GM19463 (cell line): ENCODE measurements at regions not wholly inside any gene's neighbourhood (a gene's known extent, or its start where the extent isn't known, plus 50 kb on each side); places are given as distances from the start of the nearest gene placed in this dataset.

Source experiments
- ATAC-seq: cut with Tn5 transposase; IDR thresholded peaks from one replicate; pipeline ENCODE4 v1.9.1; 2021; ENCODE audit warnings: mild to moderate bottlenecking, moderate library complexity; ENCODE audit not compliant: unreplicated experiment

DNA sequence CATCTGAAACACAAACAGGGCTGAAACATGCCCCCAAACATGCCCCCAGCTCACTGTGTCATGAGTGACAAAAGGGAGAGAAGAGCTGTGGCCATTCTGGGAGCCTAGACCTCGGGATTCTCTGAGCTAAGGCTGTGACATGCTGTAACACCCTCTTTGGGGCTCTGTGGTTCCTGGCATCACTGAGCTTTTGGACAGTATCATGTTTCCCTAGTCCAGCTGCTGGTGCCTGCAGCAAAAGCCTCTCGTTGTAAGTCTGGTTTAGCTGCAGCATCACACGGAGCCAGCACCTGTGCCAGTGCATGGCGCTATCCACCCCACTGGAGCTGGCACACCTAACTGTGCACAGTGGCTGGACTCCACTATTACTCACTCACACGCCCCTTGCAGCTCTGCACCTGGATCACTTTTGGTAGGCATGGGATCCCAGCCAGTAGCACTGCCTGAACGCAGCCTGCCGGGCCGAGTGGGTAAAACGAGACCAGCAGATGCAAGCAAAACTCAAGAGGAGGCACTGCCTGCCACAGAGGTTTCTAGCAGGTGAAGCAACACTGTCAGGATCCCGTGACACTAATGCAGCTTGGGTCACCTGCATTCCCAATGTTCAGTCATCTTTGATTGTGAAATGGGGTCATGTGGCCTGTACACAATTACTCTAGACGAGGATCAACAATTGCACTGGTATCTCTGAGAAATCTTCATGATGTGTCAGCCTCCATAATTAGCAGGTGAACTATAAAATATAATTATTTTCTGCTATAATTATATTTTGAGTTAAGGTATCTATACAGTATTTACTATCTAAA is 547.2 kb downstream of the ZNF804A start:
- no peak for ATAC-seq

DNA sequence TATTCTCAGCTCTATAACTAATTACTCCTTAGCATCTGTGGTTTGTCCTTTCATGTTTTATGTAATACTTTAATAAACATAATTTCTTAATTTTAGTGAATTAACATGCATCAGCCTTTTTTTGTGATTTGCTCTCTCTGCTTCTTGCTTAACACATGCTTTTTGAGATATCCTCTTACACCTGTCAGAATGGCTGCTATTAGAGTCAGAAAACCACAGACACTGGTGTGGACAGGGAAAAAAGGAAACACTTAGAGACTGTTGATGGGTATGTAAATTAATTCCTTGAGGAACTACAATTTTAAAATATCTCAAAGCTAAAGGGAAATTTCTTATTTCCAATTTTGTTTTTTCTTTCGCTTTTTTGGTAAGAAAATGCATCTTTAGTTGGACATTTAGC is 549.0 kb downstream of the ZNF804A start:
- ATAC-seq: no peak

DNA sequence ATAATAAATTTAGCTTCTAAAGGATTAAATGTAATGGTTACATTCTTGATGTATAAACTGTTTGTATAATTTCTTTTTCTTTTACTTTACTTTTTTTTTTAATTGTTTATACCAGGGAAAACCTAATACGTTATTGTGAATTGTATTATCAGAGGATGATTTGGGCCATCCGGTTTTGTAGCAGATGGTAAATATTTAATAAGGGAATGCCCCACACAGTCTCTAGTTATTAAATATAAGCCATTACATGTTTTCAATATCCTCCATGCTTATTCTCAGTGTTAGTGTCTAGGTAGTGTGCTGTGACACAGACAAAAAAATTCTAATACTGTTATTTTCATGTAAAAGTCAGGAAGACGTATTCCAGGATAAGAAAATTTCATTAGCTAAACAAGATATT is 553.9 kb downstream of the ZNF804A start:
- ATAC-seq: no peak

DNA sequence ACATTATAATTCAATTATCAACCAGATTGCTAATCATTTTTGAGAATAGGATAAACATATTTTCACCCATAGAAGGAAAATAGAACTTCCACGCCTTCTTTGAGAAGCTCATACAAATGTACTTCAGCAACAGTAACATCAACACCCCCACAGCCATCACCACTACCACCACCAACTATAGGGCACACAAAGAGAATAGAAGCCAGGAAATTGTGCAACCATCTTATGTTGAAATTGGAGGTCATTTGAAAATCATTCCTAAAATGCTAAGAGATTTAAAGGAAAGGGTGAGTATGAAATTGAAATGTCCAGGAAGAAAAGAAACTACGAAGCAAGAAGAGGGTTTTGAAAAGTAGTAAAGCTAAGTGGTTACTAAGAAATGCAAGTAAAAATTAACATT is 563.4 kb downstream of the ZNF804A start:
- ATAC-seq: no peak

DNA sequence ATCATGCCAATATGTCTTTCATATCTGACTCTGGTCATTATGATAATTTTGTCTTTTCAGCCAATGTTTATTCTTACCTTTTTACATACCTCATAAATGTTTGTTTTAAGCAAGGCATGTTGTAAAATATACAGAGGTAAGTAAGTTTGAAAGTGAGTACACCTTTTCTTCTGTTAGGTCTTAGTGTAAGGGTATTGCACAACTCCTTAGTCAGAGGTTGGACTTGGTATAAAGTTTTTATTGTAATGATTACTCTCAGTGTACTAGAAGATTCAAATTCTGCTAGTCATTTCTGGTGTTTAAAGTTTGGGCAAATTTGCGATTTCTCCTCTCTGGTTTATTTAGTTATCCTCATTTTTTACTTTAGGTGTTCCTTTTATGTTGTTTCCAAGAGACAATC is 564.3 kb upstream of the FSIP2 start:
- no peak for ATAC-seq

DNA sequence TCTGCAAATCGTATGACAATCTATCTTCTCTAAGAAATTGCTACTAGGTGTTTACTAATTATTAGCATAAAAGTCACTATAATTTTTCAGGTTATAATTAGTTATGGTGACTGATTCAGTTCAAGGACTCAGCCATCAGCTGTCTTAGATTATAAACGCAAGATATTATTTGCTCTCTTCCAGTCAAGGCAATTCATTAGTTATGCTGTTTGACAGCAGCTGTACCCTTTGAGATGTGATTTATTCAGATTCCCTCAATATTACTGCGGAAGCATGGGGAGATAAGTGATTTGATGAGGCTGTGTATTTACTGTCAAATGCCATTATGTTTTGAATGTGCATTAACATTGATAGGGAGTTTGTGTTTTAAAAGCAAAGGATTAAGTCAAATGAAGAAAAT is 558.9 kb upstream of the FSIP2 start:
- no peak for ATAC-seq

DNA sequence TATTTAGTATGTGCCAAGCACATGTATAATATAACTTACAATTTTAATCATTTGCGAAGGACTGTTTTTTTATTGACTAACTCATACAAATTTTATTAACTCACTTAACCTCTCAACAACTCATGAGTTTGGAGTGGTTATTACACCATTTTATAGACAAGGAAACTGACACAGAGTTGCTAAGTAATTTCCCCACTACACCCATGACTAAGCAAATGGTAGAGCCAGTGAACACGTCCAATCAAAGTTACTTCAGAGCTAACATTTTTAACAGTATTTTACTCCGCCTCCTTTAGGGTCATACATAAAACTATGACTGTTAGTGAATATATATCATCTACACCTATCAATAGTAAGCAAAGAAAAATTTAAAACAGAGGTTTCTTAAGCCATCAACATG is 556.7 kb upstream of the FSIP2 start:
- no peak for ATAC-seq

DNA sequence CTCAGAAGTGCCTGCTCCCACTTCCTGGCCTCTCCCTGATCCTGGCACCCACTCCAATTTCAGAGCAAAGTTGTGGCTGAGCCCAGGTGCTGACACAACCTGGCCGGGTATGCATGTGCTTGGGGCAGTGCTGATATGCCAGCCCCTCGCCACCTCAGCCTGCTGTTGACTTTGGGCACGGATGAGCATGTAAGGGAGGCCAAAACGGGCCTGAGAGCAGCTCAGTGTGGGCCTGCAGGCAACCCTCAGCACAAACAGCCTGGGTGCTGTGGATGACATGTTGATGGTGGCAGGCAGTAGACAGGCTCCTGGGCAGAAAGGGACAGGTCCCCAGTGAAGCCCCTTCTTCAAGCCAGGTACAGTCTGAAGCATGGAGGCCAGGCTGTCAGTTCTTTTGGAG is 553.6 kb upstream of the FSIP2 start:
- no peak for ATAC-seq

DNA sequence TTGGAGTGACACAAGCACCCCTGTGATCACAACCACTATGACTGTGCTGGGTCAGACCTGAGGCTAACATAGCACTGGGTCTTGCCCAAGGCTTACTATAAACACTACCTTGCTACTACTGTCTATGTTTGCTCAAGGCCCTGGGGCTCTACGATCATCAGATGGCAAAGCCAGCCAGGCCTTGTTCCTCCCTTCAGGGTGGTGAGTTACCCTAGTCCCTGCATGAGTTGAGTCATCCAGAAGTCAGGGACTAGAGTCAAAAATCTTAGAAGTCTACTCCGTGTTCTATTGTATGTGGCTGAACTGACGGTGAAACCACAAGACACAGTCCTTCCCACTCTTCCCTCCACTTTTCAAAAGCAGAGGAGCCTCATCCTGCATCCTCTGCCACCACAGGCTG is 551.2 kb upstream of the FSIP2 start:
- ATAC-seq: no peak

DNA sequence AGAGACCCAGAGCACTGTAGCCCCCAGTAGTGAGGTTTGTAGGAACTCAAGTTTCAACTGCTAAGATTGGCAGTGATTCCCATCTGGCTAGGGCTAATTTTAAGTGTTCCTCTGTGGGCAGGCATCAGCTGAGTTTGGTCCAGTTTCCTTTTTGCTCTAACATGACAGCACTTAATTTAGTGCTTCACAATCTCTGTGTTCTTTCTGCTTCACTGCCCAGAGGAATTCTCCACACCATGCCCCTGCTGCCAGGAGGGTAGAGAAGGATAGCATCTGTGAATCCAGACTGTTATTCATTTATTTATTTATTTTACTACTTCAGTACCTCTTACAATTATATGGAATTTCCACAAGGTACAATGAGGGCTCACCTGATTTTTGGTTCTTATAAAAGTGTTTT is 549.9 kb upstream of the FSIP2 start:
- ATAC-seq: no peak

DNA sequence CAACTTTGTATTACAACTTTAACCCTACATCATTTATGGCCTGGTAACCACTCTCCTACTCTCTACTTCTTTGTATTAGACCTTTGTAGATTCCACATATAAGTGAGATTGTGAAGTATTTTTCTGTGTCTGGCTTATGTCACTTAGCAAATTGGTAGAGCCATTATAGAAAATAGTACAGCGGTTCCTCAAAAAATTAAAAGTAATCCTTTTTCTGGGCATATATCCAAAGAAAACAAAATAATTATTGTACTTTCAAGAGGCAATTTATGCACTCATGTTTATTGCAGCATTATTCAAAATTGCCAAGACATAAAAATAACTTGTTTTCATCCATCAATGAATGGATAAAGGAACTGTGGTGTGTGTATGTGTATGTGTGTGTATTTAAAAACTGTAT is 537.5 kb upstream of the FSIP2 start:
- ATAC-seq: no peak

DNA sequence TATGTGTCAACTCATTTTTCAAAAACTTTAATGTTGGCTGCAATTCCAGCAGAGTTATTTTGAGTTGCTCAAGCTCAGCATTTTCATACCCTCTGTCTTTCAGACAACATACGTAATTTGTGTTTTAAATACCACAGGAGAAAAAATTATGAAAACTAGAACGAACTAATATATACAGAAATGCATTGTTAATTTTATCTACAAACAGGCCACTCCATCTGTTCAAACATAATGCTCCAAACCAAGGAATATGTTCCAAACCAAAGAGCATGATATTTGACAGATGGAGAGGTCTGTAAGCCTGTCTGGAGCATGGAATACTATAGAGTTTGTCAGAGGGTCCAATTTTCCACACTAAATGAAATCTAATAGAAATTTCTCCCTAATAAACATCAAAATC is 536.2 kb upstream of the FSIP2 start:
- no peak for ATAC-seq

DNA sequence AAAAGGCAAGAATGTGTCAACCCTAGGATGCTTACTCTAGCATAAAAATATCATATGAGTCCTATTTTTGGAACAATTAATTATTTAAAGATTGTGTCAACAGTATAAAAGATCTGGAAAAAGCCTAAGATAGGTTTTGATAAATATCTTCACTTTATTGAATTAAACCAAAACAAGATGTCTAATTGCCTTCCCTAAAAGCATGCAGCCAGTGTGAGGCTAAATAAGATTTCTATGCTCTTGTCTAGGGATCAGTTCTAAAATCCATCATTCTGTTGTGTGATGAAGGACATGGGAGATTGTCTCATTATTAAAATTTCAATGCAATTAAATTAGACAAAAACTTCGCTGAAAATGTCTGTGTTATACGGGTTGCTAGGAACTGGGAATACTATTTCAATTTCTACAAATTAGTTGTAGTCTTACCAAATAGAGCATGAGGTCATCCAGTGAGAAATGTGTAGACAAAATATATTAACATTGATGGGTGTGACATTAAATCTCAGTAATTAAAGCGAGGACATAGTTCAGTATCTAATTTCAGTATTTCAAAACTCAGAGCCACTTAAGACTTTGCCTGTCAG is 535.6 kb upstream of the FSIP2 start:
- no peak for ATAC-seq

DNA sequence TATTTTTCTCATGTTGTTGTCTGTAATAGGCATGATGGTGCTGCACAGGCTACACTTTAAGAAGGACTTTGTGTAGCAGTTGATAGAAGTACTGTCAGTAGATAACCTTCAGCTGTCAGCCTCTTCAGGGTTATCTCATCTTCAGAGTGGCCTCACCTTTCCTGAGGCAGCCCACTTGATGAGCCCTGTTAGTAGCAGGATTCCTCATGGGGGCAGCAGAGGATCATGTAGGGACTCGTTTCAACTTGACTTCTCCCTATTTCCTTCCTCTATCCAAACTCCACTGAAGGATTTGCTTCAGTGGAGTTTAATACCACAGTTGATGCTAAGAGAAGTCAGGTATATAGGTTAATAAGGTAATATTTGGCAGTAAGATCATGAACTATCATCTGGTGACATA is 530.3 kb upstream of the FSIP2 start:
- peak; percentile 59 for ATAC-seq

DNA sequence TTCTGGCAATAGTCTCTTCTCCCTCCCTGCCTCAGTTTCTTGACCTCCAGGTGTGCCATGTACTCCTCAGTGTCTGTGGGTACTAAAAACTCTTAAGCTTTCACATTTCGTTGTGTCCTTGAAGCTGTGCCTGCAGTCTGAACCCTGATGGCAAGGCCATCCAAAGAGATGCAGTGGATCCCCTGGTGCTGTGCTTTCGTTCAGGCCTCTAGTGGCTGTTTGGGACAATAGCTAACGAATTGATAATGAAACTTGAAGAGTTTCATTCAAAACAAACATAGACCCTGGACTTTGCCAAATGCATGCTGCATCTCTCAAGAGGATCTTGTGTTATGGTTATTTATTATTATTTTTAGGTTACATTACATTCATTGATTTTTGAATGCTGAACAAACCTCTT is 523.1 kb upstream of the FSIP2 start:
- no peak for ATAC-seq

DNA sequence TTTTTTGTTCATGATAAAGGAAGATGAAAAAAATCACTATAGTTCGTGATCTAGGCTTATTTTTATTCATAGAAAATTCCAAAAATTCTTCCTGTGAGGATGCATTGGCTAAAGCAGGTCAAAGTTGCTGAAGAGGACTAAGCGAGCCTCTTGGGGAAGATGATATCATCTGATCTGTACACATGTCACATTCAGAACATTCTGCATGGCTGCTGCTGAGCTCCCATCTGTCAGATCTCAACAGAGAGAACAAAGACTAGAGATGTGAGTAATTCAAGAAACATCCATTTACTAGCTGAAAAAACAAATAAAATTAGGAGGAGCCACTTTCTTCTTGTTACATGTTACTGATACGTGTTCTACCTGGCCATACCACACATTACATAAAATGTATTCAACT is 518.6 kb upstream of the FSIP2 start:
- no peak for ATAC-seq

DNA sequence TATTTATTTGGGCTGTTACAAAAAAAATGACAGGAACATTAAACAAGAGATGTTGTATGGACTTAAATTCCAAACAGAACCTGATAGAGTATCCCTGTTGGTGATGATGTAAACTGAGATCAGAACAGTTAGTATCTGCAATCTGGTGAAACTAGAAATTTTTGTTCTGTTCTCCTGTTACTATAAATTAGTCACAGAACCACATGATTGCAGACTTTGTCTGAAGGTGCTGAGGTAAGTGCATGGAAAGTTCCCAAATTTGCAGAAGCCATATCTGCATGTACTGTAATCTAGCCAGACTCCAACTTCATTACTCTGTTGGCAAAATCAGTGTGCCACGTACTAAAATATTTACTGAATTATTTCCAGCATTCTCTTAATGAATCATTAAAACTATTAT is 516.3 kb upstream of the FSIP2 start:
- no peak for ATAC-seq

DNA sequence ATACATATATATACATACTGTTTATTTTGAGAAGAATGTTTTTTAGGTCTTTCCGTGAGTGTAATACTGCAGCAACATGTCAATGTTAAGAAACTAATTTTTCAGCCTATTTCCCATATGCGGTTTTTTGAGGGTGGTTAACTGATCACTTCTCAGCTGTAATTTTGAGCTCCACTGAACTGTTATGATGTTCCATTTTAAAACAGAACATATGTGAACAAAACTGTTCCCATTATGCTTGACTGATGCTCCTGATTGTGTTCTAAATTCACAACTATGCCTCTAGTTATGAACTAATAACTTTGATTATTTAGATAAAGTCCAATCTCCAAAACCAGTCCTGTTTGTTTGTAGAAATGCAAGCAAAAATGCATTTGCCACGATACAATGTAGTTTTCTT is 511.2 kb upstream of the FSIP2 start:
- no peak for ATAC-seq

DNA sequence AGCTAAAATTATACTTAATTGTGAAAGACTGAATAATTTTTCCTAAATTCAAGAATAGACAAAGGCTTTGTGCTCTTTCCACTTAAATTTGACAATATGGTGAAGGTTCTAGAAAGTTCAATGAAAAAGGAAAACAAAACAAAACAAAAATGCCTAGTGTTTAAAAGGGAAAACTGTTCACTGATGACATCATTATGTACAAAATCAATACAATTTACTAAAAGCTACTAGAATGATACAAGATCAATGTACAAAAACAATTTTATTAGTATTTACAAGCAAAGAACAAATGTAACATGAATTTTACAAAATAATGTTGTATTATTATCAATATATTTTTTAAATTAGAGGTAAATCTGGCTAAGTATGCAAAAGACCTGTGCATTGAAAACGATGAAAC is 499.1 kb upstream of the FSIP2 start:
- ATAC-seq: no peak

DNA sequence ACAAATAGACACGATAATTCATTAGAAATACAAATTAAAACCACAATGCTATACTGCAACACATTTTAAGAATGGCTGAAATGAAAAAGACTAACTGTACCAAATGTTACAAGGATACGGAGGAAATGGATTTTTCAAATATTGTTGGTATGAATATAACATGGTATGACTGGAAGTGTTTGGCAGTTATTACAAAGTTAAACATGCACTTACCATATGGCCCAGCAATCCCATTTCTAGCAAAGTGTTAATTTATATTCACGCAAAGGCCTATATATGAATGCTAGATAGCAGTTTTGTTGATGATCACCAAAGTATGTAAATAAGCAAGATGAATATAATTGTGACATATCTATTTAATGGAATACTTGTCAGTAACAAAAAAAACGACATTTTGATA is 497.8 kb upstream of the FSIP2 start:
- ATAC-seq: no peak

DNA sequence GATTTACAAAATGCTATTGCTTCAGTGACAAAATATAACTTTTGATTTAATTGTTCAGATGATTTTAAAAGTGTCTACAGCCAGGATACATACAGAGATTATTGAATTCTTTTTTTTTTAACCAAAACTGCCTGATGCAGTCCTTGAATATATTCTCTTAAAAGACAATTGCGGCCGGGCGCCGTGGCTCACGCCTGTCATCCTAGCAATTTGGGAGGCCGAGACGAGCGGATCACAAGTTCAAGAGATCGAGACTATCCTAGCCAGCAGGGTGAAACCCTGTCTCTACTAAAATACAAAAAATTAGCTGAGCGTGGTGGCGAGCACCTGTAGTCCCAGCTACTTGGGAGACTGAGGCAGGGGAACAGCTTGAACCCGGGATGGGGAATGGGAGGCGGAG is 497.0 kb upstream of the FSIP2 start:
- no peak for ATAC-seq

DNA sequence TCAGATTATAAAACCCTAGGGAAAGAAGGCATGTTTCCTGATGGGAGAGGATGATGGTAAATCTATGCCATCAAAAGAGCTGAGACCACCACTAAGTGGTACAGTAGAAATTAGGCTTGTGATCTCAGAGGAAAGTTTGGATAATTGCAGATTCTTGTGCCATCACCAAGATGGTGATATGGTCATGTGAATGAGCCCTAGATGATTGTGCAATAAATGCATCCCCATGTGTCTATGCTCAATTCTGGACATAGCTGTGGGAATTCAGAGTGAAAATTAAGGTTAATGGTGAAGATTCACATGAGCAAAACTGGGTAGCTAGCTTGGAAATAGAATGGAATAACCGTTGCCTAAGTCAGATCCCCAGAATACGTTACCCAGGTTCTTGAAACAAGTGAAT is 496.1 kb upstream of the FSIP2 start:
- ATAC-seq: no peak

DNA sequence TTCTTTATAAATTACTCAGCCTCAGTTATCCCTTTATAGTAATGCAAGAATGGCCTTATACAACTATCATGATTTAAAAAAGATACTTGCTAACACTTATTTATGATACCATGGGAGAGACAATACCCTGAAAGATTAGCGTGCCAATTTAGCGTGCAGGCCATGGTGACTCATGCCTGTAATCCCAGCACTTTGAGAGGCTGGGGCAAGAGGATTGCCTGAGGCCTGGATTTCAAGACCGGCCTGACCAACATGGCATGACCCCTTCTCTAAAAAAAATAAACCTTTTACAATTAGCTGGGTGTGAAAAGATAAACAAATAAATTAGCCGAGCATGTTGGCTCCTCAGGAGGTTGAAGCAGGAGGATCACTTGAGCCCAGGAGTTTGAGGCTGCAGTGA is 493.4 kb upstream of the FSIP2 start:
- no peak for ATAC-seq
